CD4-positive, alpha-beta T cell treated with Interleukin-6 for 4 hours (primary cell): ENCODE measurements at regions not wholly inside any gene's neighbourhood (a gene's known extent, or its start where the extent isn't known, plus 50 kb on each side); places are given as distances from the start of the nearest gene placed in this dataset.
"Not testable (repeated sequence)": the region's sequence is repeated elsewhere in the genome, so short reads cannot be mapped to it uniquely, and the experiment has no call there.

Experiments used
- DNase-seq: peaks from one replicate; pipeline ENCODE4 v3.0.0-alpha.2; 2020; ENCODE audit warnings: mixed read lengths

- no peak for DNase-seq
Measured at GRCh38 chr3:103511891-103512290, 1077.1 kb downstream of the ZPLD1 start.

GRCh38 chr3:103512595-103512994 lies 1077.8 kb downstream of the ZPLD1 start:
- no peak for DNase-seq

- DNase-seq: no peak
Measured at GRCh38 chr3:103513003-103513402, 1078.2 kb downstream of the ZPLD1 start.

GRCh38 chr3:103515116-103515515 lies 1080.3 kb downstream of the ZPLD1 start:
- no peak for DNase-seq

- no peak for DNase-seq
Measured at GRCh38 chr3:103516950-103517349, 1082.1 kb downstream of the ZPLD1 start.

GRCh38 chr3:103531327-103531726 lies 1096.5 kb downstream of the ZPLD1 start:
- DNase-seq: not testable (repeated sequence)

- DNase-seq: no peak
Measured at GRCh38 chr3:103532986-103533385, 1098.2 kb downstream of the ZPLD1 start.

GRCh38 chr3:103554451-103554850 lies 1119.6 kb downstream of the ZPLD1 start:
- DNase-seq: no peak

GRCh38 chr3:103564116-103564515 lies 1129.3 kb downstream of the ZPLD1 start:
- DNase-seq: not testable (repeated sequence)

GRCh38 chr3:103585809-103586208 lies 1151.0 kb downstream of the ZPLD1 start:
- DNase-seq: no peak

- no peak for DNase-seq
Measured at GRCh38 chr3:103589770-103590169, 1155.0 kb downstream of the ZPLD1 start.

- no peak for DNase-seq
Measured at GRCh38 chr3:103600844-103601243, 1166.0 kb downstream of the ZPLD1 start.

- DNase-seq: no peak
Measured at GRCh38 chr3:103601666-103602065, 1166.9 kb downstream of the ZPLD1 start.

GRCh38 chr3:103609472-103609871 lies 1174.7 kb downstream of the ZPLD1 start:
- DNase-seq: no peak

- no peak for DNase-seq
Measured at GRCh38 chr3:103613397-103614156, 1178.8 kb downstream of the ZPLD1 start.

- DNase-seq: no peak
Measured at GRCh38 chr3:103614719-103615118, 1179.9 kb downstream of the ZPLD1 start.

GRCh38 chr3:103617961-103618360 lies 1183.1 kb downstream of the ZPLD1 start:
- no peak for DNase-seq

GRCh38 chr3:103624271-103624670 lies 1189.5 kb downstream of the ZPLD1 start:
- DNase-seq: no peak

GRCh38 chr3:103629391-103629790 lies 1194.6 kb downstream of the ZPLD1 start:
- no peak for DNase-seq

GRCh38 chr3:103644450-103644849 lies 1209.6 kb downstream of the ZPLD1 start:
- no peak for DNase-seq

GRCh38 chr3:103653996-103654395 lies 1219.2 kb downstream of the ZPLD1 start:
- no peak for DNase-seq

- DNase-seq: no peak
Measured at GRCh38 chr3:103657756-103658155, 1222.9 kb downstream of the ZPLD1 start.

GRCh38 chr3:103660810-103661209 lies 1226.0 kb downstream of the ZPLD1 start:
- no peak for DNase-seq

GRCh38 chr3:103662591-103662990 lies 1227.8 kb downstream of the ZPLD1 start:
- DNase-seq: no peak

- DNase-seq: no peak
Measured at GRCh38 chr3:103672346-103672745, 1237.5 kb downstream of the ZPLD1 start.
